ENCODE measurements at regions not wholly inside any gene's neighbourhood (a gene's known extent, or its start where the extent isn't known, plus 50 kb on each side); places are given as distances from the start of the nearest gene placed in this dataset.

GRCh38 chr2:79292239-79292957 is 132.8 kb upstream of the REG3A start:
- DNase-seq: no peak
- POLR2A ChIA-PET (ENCODE audit: unreplicated experiment): no interaction called here
- Histone ChIP-seq H3K4me2 (no peak overlapping the region), H3K4me1 (replicated peaks; ENCODE audit: insufficient read depth) (no peaks in the 10 kb centered on the region), H4K20me1 (ENCODE audit: insufficient read depth) (no peaks in the 10 kb centered on the region), H3K27me3 (ENCODE audit: insufficient read depth, low read depth) (peaks cover 10% of the 10 kb centered on the region; the same call in 1 of the 2 replicates), H3K9me3 (ENCODE audit: insufficient read depth, low read depth) (no peaks in the 10 kb centered on the region), H3F3A (ENCODE audit: insufficient read depth, low read depth) (no peaks in the 10 kb centered on the region), H3K36me3 (ENCODE audit: low read depth) (no peaks in the 10 kb centered on the region), H2AFZ (no peak overlapping the region), H3K27ac (no peak overlapping the region), H3K4me3 (no peak overlapping the region), H3K9me2 (ENCODE audit: insufficient read depth) (no peaks in the 10 kb centered on the region), H3K79me2 (ENCODE audit: low read depth) (no peaks in the 10 kb centered on the region)
- no TSS peak for BruUV-seq (replicated peaks)
- TF ChIP-seq EZH2 (IDR thresholded peaks at IDR 0.05; ENCODE audit: low read depth): no peak
- no peak for TF ChIP-seq CTCF (conservative IDR thresholded peaks at IDR 0.05)
- CTCF ChIA-PET: no interaction called here
- intact Hi-C loops (cut with micrococcal nuclease; ENCODE audit: unreplicated experiment): no loop called here

GRCh38 chr2:79275863-79276262 is 116.3 kb upstream of the REG3A start:
- Histone ChIP-seq H3K27me3 (ENCODE audit: insufficient read depth, low read depth) (peaks cover 8% of the 10 kb centered on the region; the same call in 1 of the 2 replicates), H3K9me3 (ENCODE audit: insufficient read depth, low read depth) (no peaks in the 10 kb centered on the region), H4K20me1 (ENCODE audit: insufficient read depth) (no peaks in the 10 kb centered on the region), H3K27ac (no peak overlapping the region), H3K9me2 (ENCODE audit: insufficient read depth) (no peaks in the 10 kb centered on the region), H3K4me2 (no peak overlapping the region), H3K79me2 (ENCODE audit: low read depth) (no peaks in the 10 kb centered on the region), H2AFZ (no peak overlapping the region), H3K36me3 (ENCODE audit: low read depth) (no peaks in the 10 kb centered on the region), H3F3A (ENCODE audit: insufficient read depth, low read depth) (no peaks in the 10 kb centered on the region), H3K4me3 (no peak overlapping the region), H3K4me1 (replicated peaks; ENCODE audit: insufficient read depth) (no peaks in the 10 kb centered on the region)
- POLR2A ChIA-PET (ENCODE audit: unreplicated experiment): no interaction called here
- TF ChIP-seq CTCF (conservative IDR thresholded peaks at IDR 0.05) (no peak), EZH2 (IDR thresholded peaks at IDR 0.05; ENCODE audit: low read depth) (no peak)
- CTCF ChIA-PET: no interaction called here
- intact Hi-C loops (cut with micrococcal nuclease; ENCODE audit: unreplicated experiment): no loop called here
- no peak for DNase-seq
- no TSS peak for BruUV-seq (replicated peaks)

- peaks cover 8% of the 10 kb centered on the region; the same call in 1 of the 2 replicates for H3K27me3 ChIP-seq (ENCODE audit: insufficient read depth, low read depth)
- BruUV-seq (replicated peaks): no TSS peak
- DNase-seq: no peak
- H3K9me3 ChIP-seq (ENCODE audit: insufficient read depth, low read depth): no peaks in the 10 kb centered on the region
- no peaks in the 10 kb centered on the region for H3K4me1 ChIP-seq (replicated peaks; ENCODE audit: insufficient read depth)
- CTCF ChIA-PET: no interaction called here
- no peak overlapping the region for H2AFZ ChIP-seq
- TF ChIP-seq EZH2 (IDR thresholded peaks at IDR 0.05; ENCODE audit: low read depth) (no peak), CTCF (conservative IDR thresholded peaks at IDR 0.05) (no peak)
- no peak overlapping the region for H3K4me2 ChIP-seq
- no peaks in the 10 kb centered on the region for H3F3A ChIP-seq (ENCODE audit: insufficient read depth, low read depth)
- POLR2A ChIA-PET (ENCODE audit: unreplicated experiment): no interaction called here
- no peaks in the 10 kb centered on the region for H3K79me2 ChIP-seq (ENCODE audit: low read depth)
- intact Hi-C loops (cut with micrococcal nuclease; ENCODE audit: unreplicated experiment): no loop called here
- H3K4me3 ChIP-seq: no peak overlapping the region
- H3K27ac ChIP-seq: no peak overlapping the region
- H4K20me1 ChIP-seq (ENCODE audit: insufficient read depth): no peaks in the 10 kb centered on the region
- no peaks in the 10 kb centered on the region for H3K36me3 ChIP-seq (ENCODE audit: low read depth)
- no peaks in the 10 kb centered on the region for H3K9me2 ChIP-seq (ENCODE audit: insufficient read depth)
These were observed 115.6 kb upstream of the REG3A start for GRCh38 chr2:79275197-79275596.

Data from PC-9 (cell line).